HepG2 (cell line): ENCODE measurements at regions not wholly inside any gene's neighbourhood (a gene's known extent, or its start where the extent isn't known, plus 50 kb on each side); places are given as distances from the start of the nearest gene placed in this dataset.

Experiments
- ATAC-seq: fragments of 200-7000 bp; cut with Tn5 transposase; 3 replicates; pipeline ENCODE4 v1.9.1; 2020; ENCODE audit warnings: mild to moderate bottlenecking, moderate library complexity
- BruUV-seq: library from RNA; stranded (reverse); fragments of 400-500 nt; replicated peaks from 2 replicates; lab custom pipeline; 2021; lab: Mats Ljungman, UMichigan
- CTCF ChIA-PET: fragments of 300-600 bp; formaldehyde crosslinking; extraction: SDS; loops from one replicate; lab custom pipeline; 2021; ENCODE audit warnings: low total read pairs, inconsistent platforms, low intra/inter-chr PET ratio; lab: Yijun Ruan, JAX
- POLR2A ChIA-PET: fragments of 350-600 bp; sonication (Branson Sonifier 250); formaldehyde crosslinking; loops from one replicate; lab custom pipeline; 2020; ENCODE audit warnings: antibody characterized with exemption, inconsistent platforms; lab: Yijun Ruan, JAX
- DNase-seq: peaks from one replicate; pipeline ENCODE4 v3.0.0-alpha.2; 2015; ENCODE audit warnings: low spot score
- FAIRE-seq: peaks from 3 replicates; lab custom pipeline; 2011; peaks lifted over from hg19 to GRCh38; lab: Jason Lieb, UNC
- H2AFZ ChIP-seq: one replicate; pipeline ENCODE4 v1.6.1; 2011; ENCODE audit warnings: low read length, inconsistent platforms
- H3K27ac ChIP-seq: fragments of 300-600 bp; 3 replicates; pipeline ENCODE4 v1.8.0; 2011; ENCODE audit warnings: mixed run types, mild to moderate bottlenecking, mixed read lengths, low read length, inconsistent platforms; ENCODE audit not compliant: insufficient read depth; ENCODE audit errors: extremely low read length
- H3K27me3 ChIP-seq, 2 experiments: fragments of 200-600 bp in 1 of 2; 2 replicates in 1 of 2; 3 replicates in 1 of 2; pipeline versions ENCODE4 v1.6.0 to v1.8.0; 2011; ENCODE audit warnings: low read length in 2 of 2, mild to moderate bottlenecking in 2 of 2, moderate library complexity in 2 of 2, inconsistent platforms in 1 of 2; ENCODE audit not compliant: insufficient read depth in 2 of 2, control insufficient read depth in 1 of 2
- H3K36me3 ChIP-seq, 2 experiments: fragments of 200-600 bp in 1 of 2; replicated peaks in 1 of 2; 2 replicates in 1 of 2; 3 replicates in 1 of 2; pipeline versions ENCODE4 v1.5.1 to v1.8.0; 2011; ENCODE audit warnings: low read length in 2 of 2, inconsistent platforms in 1 of 2; ENCODE audit not compliant: insufficient read depth in 2 of 2, control insufficient read depth in 1 of 2
- H3K4me1 ChIP-seq: 2 replicates; pipeline ENCODE4 v1.5.1; 2012; ENCODE audit warnings: low read length, inconsistent platforms; ENCODE audit not compliant: insufficient read depth
- H3K4me2 ChIP-seq: 2 replicates; pipeline ENCODE4 v1.6.0; 2011; ENCODE audit warnings: low read depth, low read length, inconsistent platforms
- H3K4me3 ChIP-seq, 3 experiments: fragments of 200-600 bp in 1 of 3; sonication (generic), shearing (Covaris generic) in 1 of 3; replicated peaks in 1 of 3; 2 replicates each; pipeline ENCODE4 v1.5.1; 2011 to 2016; ENCODE audit warnings: low read length in 3 of 3, inconsistent platforms in 2 of 3, low read depth in 2 of 3, mild to moderate bottlenecking in 2 of 3, control low read depth in 1 of 3, mixed read lengths in 1 of 3; ENCODE audit not compliant: insufficient read depth in 1 of 3
- H3K79me2 ChIP-seq: one replicate; pipeline ENCODE4 v1.6.1; 2011; ENCODE audit warnings: low read length, inconsistent platforms; ENCODE audit not compliant: insufficient read depth
- H3K9ac ChIP-seq: 2 replicates; pipeline ENCODE4 v1.6.0; 2011; ENCODE audit warnings: mild to moderate bottlenecking, low read depth, low read length, inconsistent platforms; ENCODE audit not compliant: insufficient read depth
- H3K9me3 ChIP-seq: 2 replicates; pipeline ENCODE4 v1.5.1; 2012; ENCODE audit warnings: mild to moderate bottlenecking, low read length
- H4K20me1 ChIP-seq: 2 replicates; pipeline ENCODE4 v1.6.0; 2011; ENCODE audit warnings: inconsistent platforms, mild to moderate bottlenecking, low read length, moderate library complexity; ENCODE audit not compliant: insufficient read depth
- ARNT ChIP-seq: fragments of 450-650 bp; IDR thresholded peaks from 2 replicates; pipeline ENCODE4 v1.6.1; 2017
- CREBL2 ChIP-seq: sonication (generic); formaldehyde crosslinking; IDR thresholded peaks from 2 replicates; pipeline ENCODE4 v1.8.1; 2023; ENCODE audit warnings: missing genetic modification reagents, mild to moderate bottlenecking, borderline replicate concordance
- CTCF ChIP-seq: sonication (generic); formaldehyde crosslinking; IDR thresholded peaks from 2 replicates; pipeline ENCODE4 v1.5.0; 2020; ENCODE audit warnings: mild to moderate bottlenecking, missing genetic modification reagents, moderate library complexity
- ERF ChIP-seq: IDR thresholded peaks from 2 replicates; pipeline ENCODE4 v1.6.1; 2018; ENCODE audit warnings: missing biosample characterization, missing genetic modification reagents
- GATAD1 ChIP-seq: IDR thresholded peaks from 2 replicates; pipeline ENCODE4 v1.6.1; 2016; ENCODE audit warnings: missing genetic modification reagents, missing compliant biosample characterization
- GZF1 ChIP-seq: sonication (generic); formaldehyde crosslinking; IDR thresholded peaks from 2 replicates; pipeline ENCODE4 v1.5.1; 2020; ENCODE audit warnings: mild to moderate bottlenecking, missing genetic modification reagents
- MAZ ChIP-seq, 2 experiments: sonication (generic) in 1 of 2; formaldehyde crosslinking in 1 of 2; IDR thresholded peaks; 2 replicates each; pipeline versions ENCODE4 v1.5.0 to v1.6.1; 2012 to 2020; ENCODE audit warnings: low read depth in 2 of 2, mild to moderate bottlenecking in 2 of 2, borderline replicate concordance in 1 of 2, improper control_type of control experiment in 1 of 2, low read length in 1 of 2, missing genetic modification reagents in 1 of 2, moderate library complexity in 1 of 2
- NR0B2 ChIP-seq: sonication (generic); formaldehyde crosslinking; IDR thresholded peaks from 2 replicates; pipeline ENCODE4 v1.4.0; 2020; ENCODE audit warnings: mild to moderate bottlenecking, missing genetic modification reagents
- REL ChIP-seq: sonication (generic); formaldehyde crosslinking; conservative IDR thresholded peaks from 2 replicates; pipeline ENCODE4 v1.8.0; 2022; ENCODE audit warnings: mild to moderate bottlenecking, missing genetic modification reagents, moderate library complexity
- SNAPC5 ChIP-seq: sonication (generic); formaldehyde crosslinking; IDR thresholded peaks from 2 replicates; pipeline ENCODE4 v1.8.1; 2023; ENCODE audit warnings: mild to moderate bottlenecking, missing genetic modification reagents, borderline replicate concordance
- YY1 ChIP-seq: IDR thresholded peaks from 2 replicates; pipeline ENCODE4 v1.6.1; 2011; ENCODE audit warnings: low read length, low read depth, moderate library complexity, mild to moderate bottlenecking; ENCODE audit not compliant: insufficient read depth, insufficient replicate concordance
- ZNF280B ChIP-seq: sonication (generic); formaldehyde crosslinking; IDR thresholded peaks from 2 replicates; pipeline ENCODE4 v1.5.0; 2020; ENCODE audit warnings: missing genetic modification reagents, mild to moderate bottlenecking, borderline replicate concordance
- ZNF382 ChIP-seq: sonication (generic); formaldehyde crosslinking; IDR thresholded peaks from 2 replicates; pipeline ENCODE4 v1.5.0; 2020; ENCODE audit warnings: missing genetic modification reagents, mild to moderate bottlenecking, borderline replicate concordance
- ZNF780A ChIP-seq: sonication (generic); formaldehyde crosslinking; IDR thresholded peaks from 2 replicates; pipeline ENCODE4 v1.8.0; 2022; ENCODE audit warnings: mild to moderate bottlenecking, missing genetic modification reagents, moderate library complexity
- WGBS: methylation state at CpG from one replicate; pipeline ENCODE4 v1.1.6; 2017; ENCODE audit warnings: low lambda C conversion rate; 5-methylcytosine and 5-hydroxymethylcytosine counted together
- in situ Hi-C: cut with HindIII; loops from 2 replicates; pipeline ENCODE4 v1.10.0; 2017; ENCODE audit warnings: low pct_unique_long_range_greater_than_20kb; ENCODE audit not compliant: extremely low pct_ligation_motif_present
- intact Hi-C: fragments of 100-400 bp; cut with micrococcal nuclease; formaldehyde crosslinking; loops from one replicate; pipeline ENCODE4 v1.10.0; 2022; ENCODE audit not compliant: unreplicated experiment

GRCh38 chr10:33725430-33725829, 391.0 kb upstream of the NRP1 start:
- Histone ChIP-seq H3K4me2 (no peak overlapping the region), H2AFZ (no peak overlapping the region), H3K79me2 (no peaks in the 10 kb centered on the region), H3K4me3 (no peak overlapping the region), H3K27ac (no peak overlapping the region), H3K27me3 (0 out of 5 replicates have a peak, but pooled peaks cover 0 to 5% of the 10 kb centered on the region in 2 experiments), H3K36me3 (no peaks in the 10 kb centered on the region), H4K20me1 (no peaks in the 10 kb centered on the region), H3K9me3 (no peaks in the 10 kb centered on the region), H3K9ac (no peak overlapping the region), H3K4me1 (no peaks in the 10 kb centered on the region)
- DNase-seq (no peak), ATAC-seq (no peak), FAIRE-seq (no peak)
- no TSS peak for BruUV-seq
- in situ Hi-C loops (no loop called here), intact Hi-C loops (no loop called here)
- 0% methylated on average over 4 of the region's 4 CpGs for WGBS
- CTCF ChIA-PET, result no interaction called here
- POLR2A ChIA-PET, result no interaction called here
- no peak for TF ChIP-seq GATAD1
- no peak for TF ChIP-seq CREBL2 (CRISPR knock-in tag)
- no peak for TF ChIP-seq ARNT
- no peak for TF ChIP-seq REL (CRISPR knock-in tag)
- no peak for TF ChIP-seq ERF (CRISPR knock-in tag)
- no peak for TF ChIP-seq YY1
- no peak for TF ChIP-seq ZNF780A (CRISPR knock-in tag)
- TF ChIP-seq CTCF (CRISPR knock-in tag), result no peak
- TF ChIP-seq GZF1 (CRISPR knock-in tag), result no peak
- TF ChIP-seq MAZ (IDR thresholded peaks at IDR 0.05; ENCODE audit: borderline replicate concordance, low read depth, low read length), result no peak
- TF ChIP-seq MAZ (CRISPR knock-in tag; IDR thresholded peaks at IDR 0.05; ENCODE audit: low read depth), result no peak
- no peak for TF ChIP-seq NR0B2 (CRISPR knock-in tag)
- TF ChIP-seq SNAPC5 (CRISPR knock-in tag), result no peak
- TF ChIP-seq ZNF280B, result no peak
- TF ChIP-seq ZNF382 (CRISPR knock-in tag), result no peak
